ENCODE measurements at regions not wholly inside any gene's neighbourhood (a gene's known extent, or its start where the extent isn't known, plus 50 kb on each side); places are given as distances from the start of the nearest gene placed in this dataset.
A peak's percentile ranks its signal among the peaks of the same experiment; 100 is the strongest.
"Not testable (repeated sequence)": the region's sequence is repeated elsewhere in the genome, so short reads cannot be mapped to it uniquely, and the experiment has no call there.

DNA sequence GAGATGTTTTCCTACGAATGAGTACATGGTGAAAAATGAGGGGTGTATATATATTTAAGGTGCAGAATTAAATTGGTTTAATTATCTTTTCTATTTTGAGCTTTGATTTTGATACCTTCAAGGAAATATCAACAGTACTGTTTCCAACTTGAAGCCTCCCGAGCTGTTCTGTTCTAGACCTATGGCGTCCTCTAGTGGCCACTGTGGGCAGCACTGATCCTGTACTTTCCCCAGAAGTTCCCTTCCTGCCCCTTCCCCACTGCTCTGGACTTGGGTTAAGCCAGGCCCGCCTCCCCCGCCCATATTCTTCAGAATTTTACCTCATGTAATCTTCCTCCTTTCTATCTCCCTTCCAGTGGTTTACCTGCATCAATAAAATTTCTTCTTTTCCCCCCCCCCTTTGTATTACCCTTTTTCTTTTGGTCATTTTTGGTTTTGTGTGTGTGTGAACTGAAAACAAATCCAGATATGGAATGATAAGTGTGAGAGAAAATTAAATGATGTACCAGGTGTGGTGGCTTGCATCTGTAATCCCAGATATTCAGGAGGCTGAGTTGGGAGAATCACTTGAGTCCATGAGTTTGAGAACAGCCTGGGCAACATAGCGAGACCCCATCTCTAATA is 1643.5 kb downstream of the TP53TG3F start:
- TF ChIP-seq, protein P1, sequence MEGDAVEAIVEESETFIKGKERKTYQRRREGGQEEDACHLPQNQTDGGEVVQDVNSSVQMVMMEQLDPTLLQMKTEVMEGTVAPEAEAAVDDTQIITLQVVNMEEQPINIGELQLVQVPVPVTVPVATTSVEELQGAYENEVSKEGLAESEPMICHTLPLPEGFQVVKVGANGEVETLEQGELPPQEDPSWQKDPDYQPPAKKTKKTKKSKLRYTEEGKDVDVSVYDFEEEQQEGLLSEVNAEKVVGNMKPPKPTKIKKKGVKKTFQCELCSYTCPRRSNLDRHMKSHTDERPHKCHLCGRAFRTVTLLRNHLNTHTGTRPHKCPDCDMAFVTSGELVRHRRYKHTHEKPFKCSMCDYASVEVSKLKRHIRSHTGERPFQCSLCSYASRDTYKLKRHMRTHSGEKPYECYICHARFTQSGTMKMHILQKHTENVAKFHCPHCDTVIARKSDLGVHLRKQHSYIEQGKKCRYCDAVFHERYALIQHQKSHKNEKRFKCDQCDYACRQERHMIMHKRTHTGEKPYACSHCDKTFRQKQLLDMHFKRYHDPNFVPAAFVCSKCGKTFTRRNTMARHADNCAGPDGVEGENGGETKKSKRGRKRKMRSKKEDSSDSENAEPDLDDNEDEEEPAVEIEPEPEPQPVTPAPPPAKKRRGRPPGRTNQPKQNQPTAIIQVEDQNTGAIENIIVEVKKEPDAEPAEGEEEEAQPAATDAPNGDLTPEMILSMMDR (IDR thresholded peaks at IDR 0.05; ENCODE audit: low read depth, low read length), result peak; percentile 35
- TF ChIP-seq EZH2phosphoT487 (IDR thresholded peaks at IDR 0.05; ENCODE audit: low read depth), result no peak
- H3K79me2 ChIP-seq (ENCODE audit: low read length), result no peaks in the 10 kb centered on the region

DNA sequence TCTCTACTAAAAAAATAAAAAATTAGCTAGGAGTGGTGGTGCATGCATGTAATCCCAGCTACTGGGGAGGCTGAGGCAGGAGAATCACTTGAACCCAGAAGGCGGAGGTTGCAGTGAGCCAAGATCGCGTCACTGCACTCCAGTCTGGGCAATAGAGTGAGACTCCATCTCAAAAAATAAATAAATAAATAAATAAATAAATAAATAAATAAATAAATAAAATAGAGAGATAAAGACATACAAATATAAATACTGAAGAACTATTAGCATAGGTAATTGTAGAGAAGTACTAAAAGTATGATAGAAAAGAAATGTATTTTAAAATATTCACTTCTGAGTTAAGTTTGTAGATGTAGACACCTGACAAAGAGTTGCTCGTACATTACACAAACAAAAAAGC is 1652.4 kb downstream of the TP53TG3F start:
- not testable (repeated sequence) for H2AFZ ChIP-seq (ENCODE audit: low read depth, low read length); H3K27me3 ChIP-seq (ENCODE audit: low read depth, low read length); H3K36me3 ChIP-seq (replicated peaks; ENCODE audit: low read depth, low read length); H3K4me1 ChIP-seq (ENCODE audit: low read length); H3K9me3 ChIP-seq (ENCODE audit: insufficient read depth, low read length); H4K20me1 ChIP-seq (ENCODE audit: insufficient read depth, low read length); H3K4me3 ChIP-seq (ENCODE audit: low read length); H3K4me2 ChIP-seq (ENCODE audit: low read length); H3K79me2 ChIP-seq (ENCODE audit: low read length); H3K9ac ChIP-seq (ENCODE audit: low read length); H3K27ac ChIP-seq (ENCODE audit: low read length)

More for the DNA sequence above, 1643.5 kb downstream of the TP53TG3F start:
- H4K20me1 ChIP-seq (ENCODE audit: insufficient read depth, low read length), result no peaks in the 10 kb centered on the region
- no peaks in the 10 kb centered on the region for H3K27me3 ChIP-seq (ENCODE audit: low read depth, low read length)
- no peak overlapping the region for H3K9ac ChIP-seq (ENCODE audit: low read length)
- no peak overlapping the region for H2AFZ ChIP-seq (ENCODE audit: low read depth, low read length)
- H3K4me2 ChIP-seq (ENCODE audit: low read length), result no peak overlapping the region
- no peak overlapping the region for H3K4me3 ChIP-seq (ENCODE audit: low read length)
- no peak overlapping the region for H3K27ac ChIP-seq (ENCODE audit: low read length)
- no peaks in the 10 kb centered on the region for H3K4me1 ChIP-seq (ENCODE audit: low read length)
- H3K9me3 ChIP-seq (ENCODE audit: insufficient read depth, low read length), result no peaks in the 10 kb centered on the region
- no peaks in the 10 kb centered on the region for H3K36me3 ChIP-seq (replicated peaks; ENCODE audit: low read depth, low read length)

DNA sequence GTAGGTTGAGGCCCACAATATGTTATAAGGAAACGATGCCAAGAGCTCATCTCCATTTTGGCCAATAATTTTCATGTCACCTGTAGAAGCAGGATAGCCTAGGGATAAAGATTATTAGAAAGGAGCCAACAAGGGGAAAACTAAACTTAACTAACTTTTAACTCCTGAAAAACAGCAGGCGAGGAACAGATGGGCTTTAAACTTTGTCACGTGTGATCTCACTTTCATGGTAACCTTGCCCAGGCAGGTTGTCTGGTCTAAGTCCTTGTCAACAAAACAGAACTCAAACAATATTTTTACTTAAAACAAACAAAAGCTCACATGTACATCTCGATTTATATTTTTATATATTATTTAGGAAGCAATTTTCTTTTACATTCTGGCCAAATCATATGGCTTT is 1672.0 kb downstream of the TP53TG3F start:
- Histone ChIP-seq H3K36me3 (replicated peaks; ENCODE audit: low read depth, low read length) (no peaks in the 10 kb centered on the region), H3K9ac (ENCODE audit: low read length) (no peak overlapping the region), H3K27ac (ENCODE audit: low read length) (no peak overlapping the region), H4K20me1 (ENCODE audit: insufficient read depth, low read length) (no peaks in the 10 kb centered on the region), H3K79me2 (ENCODE audit: low read length) (no peaks in the 10 kb centered on the region), H3K4me2 (ENCODE audit: low read length) (no peak overlapping the region), H3K4me3 (ENCODE audit: low read length) (no peak overlapping the region), H2AFZ (ENCODE audit: low read depth, low read length) (no peak overlapping the region), H3K27me3 (ENCODE audit: low read depth, low read length) (no peaks in the 10 kb centered on the region), H3K9me3 (ENCODE audit: insufficient read depth, low read length) (no peaks in the 10 kb centered on the region), H3K4me1 (ENCODE audit: low read length) (no peaks in the 10 kb centered on the region)
- TF ChIP-seq EZH2phosphoT487 (IDR thresholded peaks at IDR 0.05; ENCODE audit: low read depth), result no peak
- TF ChIP-seq, protein P1 (IDR thresholded peaks at IDR 0.05; ENCODE audit: low read depth, low read length), result no peak

DNA sequence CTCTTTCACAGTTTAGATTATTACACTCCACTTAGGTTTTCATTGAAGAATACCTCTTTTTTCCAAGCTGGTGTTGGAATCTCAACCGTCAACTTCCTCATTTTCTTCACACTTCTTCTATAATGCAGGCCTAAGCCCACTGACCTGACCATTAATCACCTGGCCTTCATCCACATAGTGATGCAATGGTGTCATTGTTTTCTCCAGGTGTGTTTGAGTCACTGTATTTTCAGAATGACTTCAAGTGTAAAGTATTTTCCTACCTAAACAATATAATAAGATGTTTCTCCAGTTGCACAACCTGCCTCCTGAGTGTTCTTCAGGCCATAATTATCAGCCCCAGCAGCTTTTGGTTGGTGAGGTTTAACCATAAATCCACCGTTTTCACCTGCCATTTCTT is 1675.1 kb downstream of the TP53TG3F start:
- Histone ChIP-seq H3K4me2 (ENCODE audit: low read length) (no peak overlapping the region), H3K9ac (ENCODE audit: low read length) (no peak overlapping the region), H3K9me3 (ENCODE audit: insufficient read depth, low read length) (no peaks in the 10 kb centered on the region), H3K36me3 (replicated peaks; ENCODE audit: low read depth, low read length) (no peaks in the 10 kb centered on the region), H4K20me1 (ENCODE audit: insufficient read depth, low read length) (no peaks in the 10 kb centered on the region), H3K27ac (ENCODE audit: low read length) (no peak overlapping the region), H3K4me3 (ENCODE audit: low read length) (no peak overlapping the region), H2AFZ (ENCODE audit: low read depth, low read length) (no peak overlapping the region), H3K27me3 (ENCODE audit: low read depth, low read length) (no peaks in the 10 kb centered on the region), H3K79me2 (ENCODE audit: low read length) (no peaks in the 10 kb centered on the region), H3K4me1 (ENCODE audit: low read length) (no peaks in the 10 kb centered on the region)
- no peak for TF ChIP-seq EZH2phosphoT487 (IDR thresholded peaks at IDR 0.05; ENCODE audit: low read depth)
- TF ChIP-seq, protein P1 (IDR thresholded peaks at IDR 0.05; ENCODE audit: low read depth, low read length), result no peak

Data from OCI-LY3 (cell line).